Activated CD8-positive, alpha-beta memory T cell treated with anti-CD3 and anti-CD28 coated beads, Interleukin-2, amount 50 U/mL, for 24 hours (primary cell): ENCODE measurements at regions not wholly inside any gene's neighbourhood (a gene's known extent, or its start where the extent isn't known, plus 50 kb on each side); places are given as distances from the start of the nearest gene placed in this dataset.
A peak's percentile ranks its signal among the peaks of the same experiment; 100 is the strongest.
"Not testable (repeated sequence)": the region's sequence is repeated elsewhere in the genome, so short reads cannot be mapped to it uniquely, and the experiment has no call there.

Experiments
- DNase-seq: peaks from one replicate; pipeline ENCODE4 v3.0.0-alpha.2; 2020; ENCODE audit errors: extremely low read depth

DNA sequence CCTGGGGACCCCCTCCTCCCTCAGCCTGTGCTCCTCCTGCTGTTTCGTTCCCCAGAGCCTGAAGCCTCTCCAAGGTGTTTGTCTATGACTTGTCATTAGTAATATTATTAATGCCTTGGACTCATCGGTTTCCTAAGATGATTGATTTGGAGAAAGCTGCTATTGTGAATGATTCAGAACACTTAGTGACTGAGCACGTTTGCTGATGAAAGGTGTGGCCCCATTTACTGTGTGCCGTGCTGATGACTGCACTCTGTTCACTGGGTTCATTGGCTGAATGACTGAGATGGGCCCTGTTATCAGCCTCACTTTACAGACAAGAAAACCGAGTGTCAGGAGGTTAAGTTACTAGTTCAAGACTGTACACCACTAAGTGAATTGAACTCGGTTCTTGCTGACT, 111.4 kb downstream of the SPP2 start:
- DNase-seq: no peak

DNA sequence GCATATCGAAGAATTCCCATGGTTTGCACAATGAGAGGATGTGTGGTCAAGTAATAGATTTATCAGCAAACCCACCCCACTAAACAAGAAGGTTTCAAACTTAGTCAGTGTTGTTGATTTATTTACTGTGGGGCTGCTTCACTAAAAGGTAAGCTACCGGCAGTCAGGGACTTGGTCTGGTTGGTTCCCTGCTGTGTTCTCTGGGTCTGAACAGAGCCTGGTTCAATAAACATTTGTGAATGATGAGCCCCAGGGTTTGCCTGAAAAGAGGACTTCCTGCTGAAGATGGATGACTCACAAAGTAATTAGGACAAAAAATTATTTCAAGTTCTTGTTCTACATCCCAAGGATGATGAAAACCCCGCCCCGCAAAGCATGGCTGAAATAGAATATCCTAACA, 108.3 kb downstream of the SPP2 start:
- DNase-seq: no peak

DNA sequence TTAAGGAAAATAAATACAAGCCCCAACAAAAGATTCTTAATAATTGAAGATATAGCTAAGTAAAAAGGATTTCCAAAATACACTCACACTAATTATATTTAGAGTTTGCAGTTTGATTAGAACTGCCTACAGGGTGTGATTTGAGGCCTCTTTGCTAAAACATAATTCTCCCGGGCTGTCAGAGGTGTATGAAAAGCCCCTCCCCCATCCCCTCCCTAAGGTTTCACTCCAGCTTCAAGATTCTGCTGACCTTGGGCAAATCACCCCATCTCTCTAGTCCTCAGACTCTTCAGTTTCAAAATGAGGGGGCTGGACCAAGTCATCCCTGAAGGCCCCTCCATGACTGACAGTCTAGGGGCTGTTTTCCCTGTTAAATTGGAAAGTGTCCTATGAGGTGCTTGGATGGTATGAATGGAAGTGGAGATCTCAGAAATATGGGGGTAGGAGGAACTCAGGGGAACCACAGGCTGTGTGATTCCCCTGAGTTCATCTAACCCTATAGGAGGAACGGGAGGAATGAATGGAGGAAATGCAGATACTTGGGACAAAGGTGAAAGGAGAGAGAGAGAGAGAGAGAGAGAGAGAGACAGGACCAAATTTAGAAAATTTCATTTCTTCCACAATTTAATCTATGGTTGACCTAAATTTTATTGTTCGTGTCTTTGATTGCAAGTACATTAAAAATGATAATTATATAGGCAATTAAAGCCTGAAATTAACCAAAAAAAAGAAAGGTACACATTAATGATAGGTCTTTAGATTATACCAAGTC, 107.5 kb downstream of the SPP2 start:
- DNase-seq: no peak

DNA sequence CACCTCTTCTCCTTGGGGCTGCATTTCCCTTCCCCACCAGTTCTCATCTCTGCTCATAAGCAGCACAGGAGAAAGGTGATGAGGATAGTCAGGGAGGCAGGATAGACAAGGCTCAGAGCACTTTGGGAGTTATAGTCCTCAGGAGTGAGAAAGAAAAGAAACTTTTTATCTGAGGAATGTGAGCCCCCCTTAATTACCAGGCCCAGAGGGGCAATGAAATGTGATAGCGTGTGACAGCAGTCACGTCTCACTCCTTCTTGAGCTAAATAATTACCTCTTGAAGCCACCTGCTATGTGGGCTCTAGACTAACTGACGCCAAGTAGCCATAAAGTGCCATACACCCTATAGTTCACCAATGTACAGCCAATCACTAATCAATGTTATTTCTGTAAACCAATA, 105.8 kb downstream of the SPP2 start:
- DNase-seq: no peak

DNA sequence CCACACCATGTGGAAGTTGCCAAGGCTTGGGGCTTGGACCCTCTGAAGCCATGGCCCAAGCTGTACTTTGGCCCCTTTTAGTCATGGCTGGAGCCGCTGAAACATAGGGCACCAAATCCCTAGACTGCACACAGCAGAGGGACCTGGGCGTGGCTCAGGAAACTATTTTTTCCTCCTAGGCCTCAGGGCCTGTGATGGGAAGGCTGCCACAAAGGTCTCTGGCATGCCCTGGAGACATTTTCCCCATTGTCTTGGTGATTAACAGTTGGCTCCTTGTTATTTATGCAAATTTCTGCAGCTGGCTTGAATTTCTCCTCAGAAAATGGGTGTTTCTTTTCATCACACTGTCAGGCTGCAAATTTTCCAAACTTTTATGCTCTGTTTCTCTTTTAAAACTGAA, 102.3 kb downstream of the SPP2 start:
- DNase-seq: not testable (repeated sequence)

DNA sequence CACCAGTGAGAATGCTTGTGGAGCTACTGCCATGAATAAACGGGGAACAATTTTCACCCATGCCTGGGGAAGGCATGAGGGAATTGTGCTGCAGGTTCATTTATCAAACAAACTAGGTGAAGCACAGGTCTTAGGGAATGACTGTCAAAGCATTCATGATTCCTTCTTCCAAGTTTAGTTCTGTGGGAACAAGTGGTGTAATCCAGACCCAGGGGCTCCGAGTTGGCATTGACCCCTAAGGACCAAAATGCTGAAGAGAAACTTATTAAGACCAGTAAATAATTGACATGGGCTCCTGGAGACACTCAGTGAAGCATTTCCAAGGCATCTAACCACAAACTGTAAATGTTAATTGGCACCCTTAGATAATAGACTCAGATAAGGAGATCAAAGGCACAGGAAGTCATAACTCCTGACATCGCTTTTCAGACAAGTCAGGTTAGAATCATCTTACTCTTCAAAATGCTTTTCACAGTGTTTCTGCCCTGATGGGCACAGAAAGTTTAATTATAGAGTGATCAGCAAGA, 96.9 kb downstream of the SPP2 start:
- DNase-seq: no peak

DNA sequence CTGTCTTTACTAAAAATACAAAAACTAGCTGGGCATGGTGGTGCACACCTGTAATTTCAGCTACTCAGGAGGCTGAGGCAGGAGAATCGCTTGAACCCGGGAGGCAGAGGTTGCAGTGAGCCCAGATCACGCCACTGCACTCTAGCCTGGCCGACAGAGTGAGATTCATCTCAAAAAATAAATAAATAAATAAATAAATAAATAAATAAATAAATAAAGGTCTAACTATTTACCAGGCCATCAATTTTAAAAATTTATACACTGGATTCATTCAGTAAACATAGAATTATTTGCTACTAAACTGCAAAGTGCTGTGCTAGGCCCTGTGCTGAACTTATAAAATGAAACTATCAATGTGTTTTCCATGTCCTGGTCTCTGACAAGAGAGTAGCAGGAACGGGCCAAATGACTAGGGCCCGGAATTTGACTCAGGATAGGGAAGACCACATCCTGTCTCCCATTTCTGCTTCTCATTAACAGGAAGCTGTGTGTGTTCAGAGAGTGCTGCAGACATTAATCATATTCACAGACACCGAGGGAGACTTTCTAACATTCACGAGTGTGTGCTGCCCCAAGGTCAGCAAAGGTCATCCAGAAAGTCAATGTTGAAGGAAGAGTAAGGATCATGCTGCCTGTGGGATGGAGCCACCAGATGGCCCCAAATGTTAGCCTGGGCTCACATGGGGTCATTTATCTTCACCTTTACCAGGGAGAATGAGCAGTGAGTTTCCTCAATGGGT, 95.8 kb downstream of the SPP2 start:
- no peak for DNase-seq

DNA sequence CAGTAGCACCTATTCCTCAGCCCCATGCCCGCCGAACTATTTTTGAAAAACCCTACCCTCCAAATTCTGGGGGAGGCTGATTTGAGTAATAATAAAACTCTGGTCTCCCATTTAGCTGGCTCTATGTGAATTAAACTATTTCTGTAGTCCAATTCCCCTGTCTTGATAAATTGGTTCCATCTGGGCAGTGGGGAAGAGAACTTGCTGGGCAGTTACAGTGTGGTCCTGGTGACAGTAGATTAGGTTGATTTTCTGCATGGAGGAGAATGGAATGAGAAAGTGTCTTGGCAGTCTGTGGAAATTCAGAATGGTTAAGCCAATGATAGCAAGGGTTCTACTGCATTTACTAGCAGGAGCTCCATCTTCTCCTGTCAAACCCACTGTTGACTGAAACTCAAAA, 95.0 kb downstream of the SPP2 start:
- no peak for DNase-seq

DNA sequence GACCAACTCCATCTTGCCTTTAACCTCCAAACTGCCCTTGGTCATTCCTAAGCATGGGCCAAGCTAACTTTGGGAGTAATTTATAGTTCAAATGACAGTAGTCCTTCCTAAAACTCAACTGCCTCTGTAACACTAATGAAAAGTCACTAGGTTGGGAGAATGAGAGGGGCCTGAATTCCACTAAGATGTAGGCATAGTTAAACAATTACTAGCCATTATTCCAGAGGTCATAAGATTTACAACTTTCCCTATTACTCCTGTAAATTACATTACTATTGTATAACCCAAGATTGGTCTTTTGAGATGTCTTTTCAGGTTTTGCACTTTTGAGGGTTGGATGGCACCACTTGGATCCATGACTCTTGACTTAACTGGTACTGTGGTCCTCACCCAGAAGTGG, 94.6 kb downstream of the SPP2 start:
- no peak for DNase-seq

DNA sequence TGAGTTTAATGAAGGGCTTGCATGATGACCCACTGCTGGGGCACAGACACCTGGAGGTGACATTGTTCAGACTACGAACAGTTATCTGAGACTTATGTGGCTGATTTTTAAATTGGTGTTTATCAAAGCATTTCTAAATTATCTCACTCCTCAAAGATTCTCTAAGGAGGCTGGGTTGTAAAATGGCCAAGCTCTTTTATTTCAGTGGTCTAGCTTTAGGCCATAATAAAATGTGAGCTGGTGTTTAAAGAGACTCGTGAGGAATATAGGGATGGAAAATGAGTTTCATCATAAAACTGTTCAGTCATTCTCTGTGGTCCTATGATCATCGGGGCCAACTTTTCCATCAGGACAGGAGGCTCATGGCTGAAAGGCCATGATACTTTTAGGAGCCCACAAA, 93.4 kb downstream of the SPP2 start:
- no peak for DNase-seq

DNA sequence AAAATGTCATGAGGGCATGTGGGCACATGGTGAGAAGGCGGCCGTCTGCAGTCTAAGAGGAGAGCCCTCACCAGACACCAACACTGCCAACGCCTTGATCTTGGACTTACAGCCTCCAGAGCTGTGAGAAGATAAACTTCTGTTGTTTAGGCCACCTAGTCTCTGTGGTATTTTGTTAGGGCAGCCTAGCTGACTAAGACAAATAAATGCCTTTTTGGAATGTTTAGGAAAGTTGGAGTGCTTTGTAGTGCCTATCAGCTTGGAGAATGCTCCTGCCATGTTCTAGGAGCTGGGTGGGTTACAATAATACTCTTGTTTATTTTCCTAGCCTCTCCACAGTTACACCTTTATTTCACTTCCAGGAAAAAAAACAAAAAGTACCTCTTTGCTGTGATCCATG, 92.0 kb downstream of the SPP2 start:
- DNase-seq: no peak

DNA sequence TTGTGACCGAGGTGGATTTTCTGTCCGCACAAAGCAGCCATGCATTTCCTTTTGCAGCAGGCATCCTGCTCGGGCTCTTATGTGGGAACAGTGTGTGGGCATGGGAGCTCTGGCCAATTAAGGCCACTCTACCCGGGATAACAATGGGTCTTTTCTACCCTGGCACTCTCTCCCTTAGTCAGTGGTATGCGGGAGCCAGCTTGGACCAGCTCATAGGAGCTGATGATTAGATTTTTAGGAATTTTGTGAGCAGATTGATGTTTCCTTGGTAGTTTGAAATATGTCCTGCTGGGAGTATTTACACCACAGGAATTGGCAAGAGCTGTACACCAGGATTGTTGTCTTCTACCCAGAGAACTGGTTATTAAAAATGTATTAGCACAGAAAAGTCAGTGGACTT, 89.3 kb downstream of the SPP2 start:
- DNase-seq: no peak

DNA sequence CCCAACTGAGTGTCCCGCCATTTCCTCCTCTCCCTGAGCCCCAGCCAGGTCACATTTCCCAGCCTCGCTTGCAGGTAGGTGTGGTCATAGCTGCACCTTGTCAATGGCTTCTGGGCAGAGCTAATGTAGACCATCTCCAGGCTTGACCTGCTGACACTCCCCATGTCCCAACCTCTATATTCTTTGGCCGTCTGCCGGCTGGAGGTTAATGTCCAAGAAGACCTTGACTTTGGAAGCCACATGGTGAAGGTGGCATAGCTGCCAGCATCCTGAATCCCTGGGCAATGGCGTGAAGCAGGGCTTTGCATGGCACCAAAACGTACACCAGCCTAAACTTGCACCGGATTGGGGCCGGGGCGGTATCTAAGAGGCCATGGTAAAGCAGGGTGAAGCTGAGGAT, 88.3 kb downstream of the SPP2 start:
- DNase-seq: no peak

DNA sequence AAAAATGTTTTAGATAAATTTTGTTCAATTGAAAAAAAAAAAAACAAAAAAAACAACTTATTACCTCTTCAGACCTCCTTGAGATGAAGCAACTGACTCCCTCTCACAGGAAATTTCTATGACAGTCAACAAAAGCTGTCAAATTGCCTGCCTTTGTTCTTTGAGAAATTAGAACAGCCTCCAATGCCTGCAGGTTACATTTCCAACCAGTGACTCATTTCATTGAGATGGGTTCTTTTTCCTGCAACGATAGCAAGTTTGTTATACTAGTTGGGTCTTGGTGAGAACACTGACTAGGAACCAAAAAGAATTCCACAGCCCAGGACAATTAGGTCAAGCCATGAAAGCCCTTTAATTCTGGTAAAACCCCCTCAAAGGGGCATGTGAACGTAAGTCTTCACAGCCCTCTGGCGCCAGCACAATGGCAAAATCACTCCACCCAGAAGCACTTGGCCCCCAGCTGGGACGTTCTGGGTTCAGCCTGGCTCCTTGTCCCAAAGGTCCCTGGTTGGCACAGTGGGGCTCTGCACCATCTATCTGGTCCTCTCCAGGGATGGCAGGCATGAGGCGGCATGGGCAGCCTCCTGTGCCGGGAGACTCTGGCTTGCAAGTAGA, 87.0 kb downstream of the SPP2 start:
- no peak for DNase-seq

DNA sequence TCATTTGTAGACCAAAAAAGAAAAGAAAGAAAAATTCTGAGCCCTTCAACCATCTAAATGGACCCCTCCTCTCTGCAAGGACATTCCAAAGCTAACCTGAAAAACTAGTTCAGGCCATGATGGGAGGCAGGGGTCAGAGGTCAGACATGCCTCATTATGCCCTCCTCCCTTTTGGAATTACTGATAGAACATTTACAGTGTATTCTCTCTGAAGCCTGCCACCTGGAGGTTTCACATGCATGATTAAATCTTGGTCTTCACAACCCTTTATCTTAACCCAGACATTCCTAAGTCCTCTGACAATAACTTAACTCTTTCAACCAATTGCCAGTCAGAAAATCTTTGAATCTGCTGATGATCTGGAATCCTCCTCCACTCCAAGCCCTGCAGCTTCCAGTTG, 86.0 kb downstream of the SPP2 start:
- no peak for DNase-seq

DNA sequence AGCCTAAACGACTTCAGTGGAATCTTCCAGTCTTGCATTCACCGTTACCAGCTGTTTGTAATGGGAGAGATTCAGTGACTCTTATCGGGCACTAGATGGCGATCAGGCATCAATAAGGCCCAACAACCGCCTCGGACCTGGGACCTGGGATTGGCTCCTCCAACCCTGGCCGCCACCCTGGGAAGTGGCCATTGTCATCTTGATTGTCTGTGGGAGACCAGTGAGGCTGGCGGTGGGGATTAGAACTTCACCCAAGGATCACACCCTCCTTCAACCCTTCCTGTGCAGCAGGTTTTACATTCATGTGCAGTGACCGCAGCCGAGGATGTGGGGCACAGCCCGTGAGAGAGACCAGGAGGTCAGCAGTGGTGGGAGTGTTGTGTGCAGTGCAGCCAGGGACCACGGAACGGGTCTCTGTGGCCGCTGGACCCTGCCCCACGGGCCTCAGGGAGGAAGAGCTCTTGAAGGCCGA, 85.3 kb downstream of the SPP2 start:
- DNase-seq: peak; percentile 18

DNA sequence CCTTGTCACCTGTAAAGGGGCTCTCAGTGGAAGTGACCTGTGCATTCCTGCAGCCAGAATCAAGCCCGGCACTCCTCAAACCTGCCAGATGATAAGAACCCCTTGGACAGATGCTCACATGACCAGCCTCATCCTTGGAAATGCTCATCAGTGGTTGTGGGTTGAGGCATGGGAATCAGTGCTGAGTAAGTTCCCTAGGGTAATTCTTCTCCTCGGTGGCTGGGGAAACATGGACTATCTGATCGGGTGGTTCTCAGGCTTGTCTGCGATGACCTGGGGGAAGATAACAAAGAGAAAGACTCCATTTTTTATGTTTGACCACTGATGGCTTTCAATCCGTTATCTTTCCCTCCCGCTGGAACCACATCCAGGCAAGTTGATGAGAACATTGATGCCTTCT, 84.0 kb downstream of the SPP2 start:
- DNase-seq: no peak

DNA sequence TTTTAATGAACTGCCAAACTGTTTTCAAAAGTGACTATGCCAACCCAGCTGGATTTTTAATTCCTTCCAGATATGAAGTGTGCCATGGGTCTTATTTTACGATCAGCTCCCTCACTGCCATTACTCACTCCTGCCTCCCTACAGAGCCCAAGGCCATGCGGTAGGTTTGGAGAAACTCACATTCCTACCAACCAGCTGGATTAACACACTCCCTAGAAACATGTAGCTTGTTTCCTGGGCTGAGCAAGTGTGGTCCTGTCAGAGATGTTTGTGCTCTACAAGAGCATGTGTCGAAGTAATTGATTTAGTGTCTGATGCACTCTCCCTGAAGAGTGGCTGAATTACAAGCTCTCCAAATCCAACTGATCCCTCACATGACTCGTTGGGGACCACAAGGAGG, 82.5 kb downstream of the SPP2 start:
- no peak for DNase-seq

DNA sequence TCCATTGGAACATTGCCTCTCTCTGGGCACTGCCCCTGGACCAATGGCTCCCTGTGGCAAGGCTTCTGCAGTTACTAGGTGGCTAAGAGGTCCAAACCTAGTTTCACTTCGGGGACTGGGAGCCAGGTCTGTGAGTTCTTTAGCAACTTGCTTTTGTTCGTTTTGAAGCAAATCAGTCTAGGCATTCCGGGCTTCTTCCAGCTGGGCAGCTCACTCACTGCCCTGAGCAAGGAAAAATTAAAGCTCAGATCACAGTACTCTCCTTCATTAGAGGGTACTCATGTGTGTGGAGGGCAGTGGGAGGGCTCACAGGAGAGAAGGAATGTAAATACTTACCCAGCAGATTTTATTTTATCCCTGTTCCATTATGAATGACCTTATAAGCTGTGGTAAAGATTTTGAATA, 80.3 kb downstream of the SPP2 start:
- no peak for DNase-seq

DNA sequence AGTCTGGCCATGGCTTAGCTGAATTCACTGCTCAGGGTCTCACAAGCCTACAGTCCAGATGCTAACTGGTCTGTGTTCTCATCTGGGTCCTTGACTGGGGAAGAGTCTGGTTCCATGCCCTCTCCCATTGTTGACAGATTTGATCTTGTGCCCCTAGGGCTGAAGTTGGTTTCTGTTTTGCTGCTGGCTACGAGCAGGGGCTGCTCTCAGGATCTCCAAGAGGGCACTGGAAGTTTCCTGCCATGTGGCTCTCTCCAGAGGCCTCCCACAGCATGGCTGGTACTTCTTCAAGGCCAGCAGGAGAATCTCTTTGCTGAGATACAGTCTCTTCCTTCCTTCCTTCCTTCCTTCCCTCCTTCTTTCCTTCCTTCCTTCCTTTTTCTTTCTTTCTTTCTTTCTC, 78.1 kb downstream of the SPP2 start:
- DNase-seq: no peak
